ENCODE measurements at regions not wholly inside any gene's neighbourhood (a gene's known extent, or its start where the extent isn't known, plus 50 kb on each side); places are given as distances from the start of the nearest gene placed in this dataset.

- peak; percentile 21 to 55 (median 46) for DNase-seq
Measured at GRCh38 chr5:66498791-66499207, 97.4 kb upstream of the MAST4 start.

GRCh38 chr5:66503203-66503789 is 92.9 kb upstream of the MAST4 start:
- no peak for DNase-seq

- DNase-seq, result no peak
Measured at GRCh38 chr5:66507106-66507505, 89.1 kb upstream of the MAST4 start.

- no peak for DNase-seq
Measured at GRCh38 chr5:66511491-66511890, 84.7 kb upstream of the MAST4 start.

GRCh38 chr5:66513130-66513529 is 83.1 kb upstream of the MAST4 start:
- no peak for DNase-seq

GRCh38 chr5:66515209-66515608 is 81.0 kb upstream of the MAST4 start:
- no peak for DNase-seq

GRCh38 chr5:66516550-66516949 is 79.6 kb upstream of the MAST4 start:
- DNase-seq, result no peak

GRCh38 chr5:66517351-66517750 is 78.8 kb upstream of the MAST4 start:
- no peak for DNase-seq

GRCh38 chr5:66518052-66518451 is 78.1 kb upstream of the MAST4 start:
- DNase-seq, result no peak

GRCh38 chr5:66518753-66519152 is 77.4 kb upstream of the MAST4 start:
- DNase-seq, result no peak

- no peak for DNase-seq
Measured at GRCh38 chr5:66519626-66520025, 76.6 kb upstream of the MAST4 start.

GRCh38 chr5:66520854-66521253 is 75.3 kb upstream of the MAST4 start:
- DNase-seq, result no peak

GRCh38 chr5:66527478-66528035 is 68.6 kb upstream of the MAST4 start:
- no peak for DNase-seq

- DNase-seq, result peak in 2 of 4 experiments; percentile 4 to 7
Measured at GRCh38 chr5:66529182-66529581, 67.0 kb upstream of the MAST4 start.

- no peak for DNase-seq
Measured at GRCh38 chr5:66529704-66530103, 66.5 kb upstream of the MAST4 start.

- no peak for DNase-seq
Measured at GRCh38 chr5:66538126-66538525, 58.1 kb upstream of the MAST4 start.

- no peak for DNase-seq
Measured at GRCh38 chr5:66538531-66538930, 57.7 kb upstream of the MAST4 start.

- no peak for DNase-seq
Measured at GRCh38 chr5:66540078-66540477, 56.1 kb upstream of the MAST4 start.

- no peak for DNase-seq
Measured at GRCh38 chr5:66542711-66543110, 53.5 kb upstream of the MAST4 start.
